Cardiac fibroblast (primary cell): ENCODE measurements at regions not wholly inside any gene's neighbourhood (a gene's known extent, or its start where the extent isn't known, plus 50 kb on each side); places are given as distances from the start of the nearest gene placed in this dataset.

Experiments
- DNase-seq, 2 donors: peaks; one replicate each; pipeline versions ENCODE4 v3.0.0 to v3.0.0-alpha.2; 2010; ENCODE audit warnings: low read depth in 2 of 2
- H3K4me3 ChIP-seq, 2 donors: replicated peaks in 1 of 2; 1 replicate in 1 of 2; 2 replicates in 1 of 2; pipeline ENCODE4 v1.5.1; 2011; ENCODE audit warnings: low read depth in 2 of 2, low read length in 2 of 2, mild to moderate bottlenecking in 2 of 2, moderate library complexity in 1 of 2
- CTCF ChIP-seq: IDR thresholded peaks from one replicate; pipeline ENCODE4 v1.5.1; 2011; ENCODE audit warnings: low read depth, mild to moderate bottlenecking, low read length, inconsistent platforms

DNA sequence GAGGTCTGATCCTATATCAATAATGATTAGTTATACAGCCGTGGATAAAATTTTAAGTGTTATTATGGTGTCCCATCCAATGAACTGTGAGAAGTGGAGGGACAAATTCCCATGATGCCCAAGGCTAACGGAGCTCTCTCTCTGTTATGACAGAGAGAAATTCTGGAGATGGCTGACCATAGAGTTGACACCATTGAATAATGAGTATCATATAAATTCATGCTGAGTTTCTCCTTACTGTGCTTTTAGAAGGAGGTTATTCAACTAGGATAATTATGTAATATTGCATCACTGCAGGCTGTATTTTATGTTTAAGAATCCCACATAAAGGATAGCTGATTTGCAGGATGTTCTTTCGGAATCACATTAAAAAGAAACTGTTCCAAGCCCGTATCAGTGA lies 82.9 kb downstream of the PYDC2 start:
- H3K4me3 ChIP-seq = no peak overlapping the region
- no peak for DNase-seq
- no peak for TF ChIP-seq CTCF

DNA sequence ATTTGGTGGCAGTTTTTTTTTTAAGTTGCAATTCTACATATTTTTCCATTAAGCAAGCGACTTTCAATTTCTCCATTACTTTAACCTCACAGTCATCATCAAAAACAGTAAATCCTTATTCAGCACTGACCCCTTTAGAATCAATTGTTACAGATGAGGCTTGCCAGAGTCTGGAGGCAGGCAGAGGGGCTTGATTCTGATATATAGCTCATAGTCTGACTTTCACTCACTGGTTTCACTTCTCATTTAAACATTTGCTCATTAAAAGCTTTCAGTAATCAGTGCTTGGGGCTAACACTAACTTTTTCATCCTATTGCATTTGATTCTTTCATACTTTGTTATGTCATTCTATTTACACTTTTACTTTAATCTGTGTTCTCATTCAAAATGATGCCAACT lies 88.4 kb downstream of the PYDC2 start:
- TF ChIP-seq CTCF = no peak
- no peak overlapping the region for H3K4me3 ChIP-seq
- no peak for DNase-seq

GRCh38 chr3:191555037-191555436 lies 94.1 kb downstream of the PYDC2 start:
- H3K4me3 ChIP-seq = no peak overlapping the region
- DNase-seq = no peak
- no peak for TF ChIP-seq CTCF

DNA sequence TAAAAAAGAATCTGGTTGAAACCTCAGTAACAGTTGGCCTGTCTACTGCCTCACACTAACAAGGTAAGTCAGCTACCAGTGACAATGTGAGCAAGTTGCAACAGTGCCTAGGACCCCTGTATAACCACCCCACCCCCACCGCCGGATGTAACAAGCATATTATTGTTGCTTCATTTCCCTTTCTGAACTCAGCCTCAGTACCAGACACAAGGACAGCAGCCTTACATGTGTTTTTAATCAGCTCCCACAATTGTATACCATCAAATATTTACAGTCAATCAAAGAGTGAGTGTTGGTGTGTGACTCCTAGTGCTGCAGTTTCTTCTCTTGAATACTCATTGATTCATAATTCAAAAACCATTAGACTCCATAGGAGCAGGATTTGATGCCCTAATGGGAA lies 96.4 kb downstream of the PYDC2 start:
- DNase-seq = no peak
- H3K4me3 ChIP-seq = no peak overlapping the region
- TF ChIP-seq CTCF = no peak

DNA sequence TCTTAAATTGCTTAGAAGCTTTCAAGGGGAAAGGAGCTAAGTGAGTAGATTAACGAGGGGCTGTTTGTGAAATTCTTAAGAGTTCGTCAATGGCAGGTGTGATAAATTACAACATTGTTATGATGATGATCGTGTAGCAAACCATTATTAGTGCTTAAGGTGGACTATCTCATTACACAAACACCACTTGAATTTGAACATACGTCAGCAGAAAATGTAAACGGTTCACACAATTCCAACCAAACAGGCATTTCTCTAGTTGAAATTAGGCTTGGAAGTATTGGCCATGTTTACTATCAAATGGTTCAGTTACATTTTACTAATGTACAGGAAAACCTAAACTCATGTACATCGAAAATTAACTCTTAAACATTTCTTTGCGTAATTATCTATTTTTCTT lies 102.8 kb downstream of the PYDC2 start:
- TF ChIP-seq CTCF = no peak
- H3K4me3 ChIP-seq = no peak overlapping the region
- no peak for DNase-seq

GRCh38 chr3:191566469-191566868 lies 105.5 kb downstream of the PYDC2 start:
- no peak for DNase-seq
- no peak for TF ChIP-seq CTCF
- H3K4me3 ChIP-seq = no peak overlapping the region

DNA sequence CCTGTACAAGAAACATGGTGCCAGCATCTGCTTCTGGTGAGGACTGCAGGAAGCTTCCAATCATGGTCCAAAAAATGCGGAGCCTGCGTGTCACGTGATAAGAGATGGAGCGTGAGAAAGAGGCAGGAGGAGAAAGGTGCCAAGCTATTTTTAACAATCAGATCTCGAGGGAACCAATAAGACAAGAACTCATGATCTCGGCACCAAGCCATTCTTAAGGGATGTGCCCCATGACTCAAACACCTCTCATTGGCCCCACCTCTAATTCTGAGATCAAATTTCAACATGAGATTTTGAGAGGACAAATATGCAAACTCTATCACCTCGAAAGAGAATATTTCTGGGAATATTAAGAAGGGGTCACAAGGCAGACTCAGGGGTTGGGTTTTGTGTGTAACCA lies 107.2 kb downstream of the PYDC2 start:
- no peak for TF ChIP-seq CTCF
- no peak for DNase-seq

More for the DNA sequence above, 107.2 kb downstream of the PYDC2 start:
- H3K4me3 ChIP-seq = no peak overlapping the region
